DMS153 treated with DMSO at 0.1 percent for 48 hours (cell line): ENCODE measurements at regions not wholly inside any gene's neighbourhood (a gene's known extent, or its start where the extent isn't known, plus 50 kb on each side); places are given as distances from the start of the nearest gene placed in this dataset.

Experiments used
- DNase-seq: peaks from one replicate; lab custom pipeline; 2025; ENCODE audit not compliant: unreplicated experiment; lab: John Stamatoyannopoulos, UW

GRCh38 chr13:91181892-91182291, 165.6 kb upstream of the MIR17HG start:
- DNase-seq: no peak

GRCh38 chr13:91184244-91184926, 163.1 kb upstream of the MIR17HG start:
- no peak for DNase-seq

- DNase-seq: peak; percentile 20
These were observed 162.1 kb upstream of the MIR17HG start for GRCh38 chr13:91185294-91185863.

GRCh38 chr13:91187522-91187921, 160.0 kb upstream of the MIR17HG start:
- no peak for DNase-seq

- no peak for DNase-seq
These were observed 158.0 kb upstream of the MIR17HG start for GRCh38 chr13:91189506-91189905.

GRCh38 chr13:91193358-91193757, 154.1 kb upstream of the MIR17HG start:
- DNase-seq: no peak

- DNase-seq: no peak
These were observed 151.7 kb upstream of the MIR17HG start for GRCh38 chr13:91195789-91196188.

GRCh38 chr13:91196958-91197357, 150.5 kb upstream of the MIR17HG start:
- no peak for DNase-seq

- DNase-seq: no peak
These were observed 147.6 kb upstream of the MIR17HG start for GRCh38 chr13:91199866-91200265.

- DNase-seq: no peak
These were observed 147.0 kb upstream of the MIR17HG start for GRCh38 chr13:91200486-91200885.

- DNase-seq: peak; percentile 74
These were observed 144.1 kb upstream of the MIR17HG start for GRCh38 chr13:91203430-91203829.

- DNase-seq: no peak
These were observed 140.2 kb upstream of the MIR17HG start for GRCh38 chr13:91207261-91207660.

- DNase-seq: no peak
These were observed 136.0 kb upstream of the MIR17HG start for GRCh38 chr13:91211510-91211909.

- no peak for DNase-seq
These were observed 135.3 kb upstream of the MIR17HG start for GRCh38 chr13:91212231-91212630.

- DNase-seq: no peak
These were observed 133.5 kb upstream of the MIR17HG start for GRCh38 chr13:91214031-91214430.

- DNase-seq: no peak
These were observed 130.4 kb upstream of the MIR17HG start for GRCh38 chr13:91216928-91217700.

GRCh38 chr13:91219201-91219600, 128.3 kb upstream of the MIR17HG start:
- no peak for DNase-seq

GRCh38 chr13:91220872-91221271, 126.6 kb upstream of the MIR17HG start:
- DNase-seq: no peak

GRCh38 chr13:91228108-91228507, 119.4 kb upstream of the MIR17HG start:
- no peak for DNase-seq

- no peak for DNase-seq
These were observed 118.5 kb upstream of the MIR17HG start for GRCh38 chr13:91228940-91229339.

GRCh38 chr13:91232716-91233115, 114.8 kb upstream of the MIR17HG start:
- DNase-seq: no peak

GRCh38 chr13:91233291-91233690, 114.2 kb upstream of the MIR17HG start:
- no peak for DNase-seq
